SK-N-SH treated with all-trans-retinoic acid at 6 μM for 48 hours (cell line): ENCODE measurements at regions not wholly inside any gene's neighbourhood (a gene's known extent, or its start where the extent isn't known, plus 50 kb on each side); places are given as distances from the start of the nearest gene placed in this dataset.

Source experiments
- ARNTL ChIP-seq: fragments of 450-650 bp; formaldehyde crosslinking; IDR thresholded peaks from 2 replicates; pipeline ENCODE4 v1.5.0; 2020; ENCODE audit warnings: low read depth, mild to moderate bottlenecking, moderate library complexity, borderline replicate concordance
- BACH2 ChIP-seq: fragments of 250-450 bp; sonication (Bioruptor Pico); IDR thresholded peaks from 2 replicates; pipeline ENCODE4 v1.9.0; 2021; ENCODE audit warnings: mild to moderate bottlenecking, borderline replicate concordance
- CREB5 ChIP-seq: fragments of 250-450 bp; sonication (Bioruptor Pico); IDR thresholded peaks from 2 replicates; pipeline ENCODE4 v1.5.1; 2020; ENCODE audit warnings: low read depth, mild to moderate bottlenecking, moderate library complexity
- ESRRG ChIP-seq: fragments of 250-450 bp; sonication (Bioruptor Pico); IDR thresholded peaks from 2 replicates; pipeline ENCODE4 v1.6.1; 2021; ENCODE audit warnings: mild to moderate bottlenecking
- ISL1 ChIP-seq: fragments of 250-450 bp; sonication (Bioruptor Pico); IDR thresholded peaks from 2 replicates; pipeline ENCODE4 v2.1.2; 2022; ENCODE audit warnings: mild to moderate bottlenecking, moderate library complexity
- OSR1 ChIP-seq: fragments of 250-450 bp; sonication (Bioruptor Pico); IDR thresholded peaks from 2 replicates; pipeline ENCODE4 v1.8.0; 2022; ENCODE audit warnings: moderate library complexity, mild to moderate bottlenecking, inconsistent platforms
- PATZ1 ChIP-seq: fragments of 250-450 bp; sonication (Bioruptor Pico); IDR thresholded peaks from 2 replicates; pipeline ENCODE4 v1.8.0; 2020; ENCODE audit warnings: mild to moderate bottlenecking, moderate library complexity, borderline replicate concordance
- PPARA ChIP-seq: fragments of 250-450 bp; sonication (Bioruptor Pico); IDR thresholded peaks from 2 replicates; pipeline ENCODE4 v1.5.0; 2020; ENCODE audit warnings: mild to moderate bottlenecking, borderline replicate concordance
- TCF4 ChIP-seq: fragments of 250-450 bp; sonication (Bioruptor Pico); IDR thresholded peaks from 2 replicates; pipeline ENCODE4 v1.8.0; 2021; ENCODE audit warnings: mild to moderate bottlenecking, moderate library complexity, borderline replicate concordance
- TOX ChIP-seq: fragments of 250-450 bp; sonication (Bioruptor Pico); IDR thresholded peaks from 2 replicates; pipeline ENCODE4 v1.8.0; 2021; ENCODE audit warnings: mild to moderate bottlenecking, moderate library complexity, borderline replicate concordance
- ZC3H10 ChIP-seq: fragments of 250-450 bp; sonication (Bioruptor Pico); IDR thresholded peaks from 2 replicates; pipeline ENCODE4 v1.5.1; 2021; ENCODE audit warnings: mild to moderate bottlenecking, moderate library complexity
- ZFP3 ChIP-seq: fragments of 250-450 bp; sonication (Bioruptor Pico); IDR thresholded peaks from 2 replicates; pipeline ENCODE4 v1.5.0; 2020; ENCODE audit warnings: mild to moderate bottlenecking, moderate library complexity
- ZFP30 ChIP-seq: fragments of 450-650 bp; formaldehyde crosslinking; IDR thresholded peaks from 2 replicates; pipeline ENCODE4 v1.5.0; 2022; ENCODE audit warnings: mild to moderate bottlenecking, moderate library complexity
- ZNF565 ChIP-seq: fragments of 450-650 bp; formaldehyde crosslinking; conservative IDR thresholded peaks from 2 replicates; pipeline ENCODE4 v1.5.0; 2020; ENCODE audit warnings: low read depth, mild to moderate bottlenecking, moderate library complexity

- TF ChIP-seq ZFP3 (CRISPR knock-in tag) = no peak
- TF ChIP-seq CREB5 = no peak
- TF ChIP-seq PPARA (CRISPR knock-in tag) = no peak
- no peak for TF ChIP-seq ARNTL (CRISPR knock-in tag)
- no peak for TF ChIP-seq PATZ1 (CRISPR knock-in tag)
- TF ChIP-seq TOX (CRISPR knock-in tag) = no peak
- TF ChIP-seq ZFP30 (CRISPR knock-in tag) = no peak
- no peak for TF ChIP-seq OSR1 (CRISPR knock-in tag)
- no peak for TF ChIP-seq TCF4 (CRISPR knock-in tag)
- no peak for TF ChIP-seq BACH2 (CRISPR knock-in tag)
- TF ChIP-seq ESRRG = no peak
- TF ChIP-seq ZC3H10 = no peak
- TF ChIP-seq ZNF565 (CRISPR knock-in tag) = no peak
- TF ChIP-seq ISL1 = no peak
These were observed 219.6 kb upstream of the RBBP8 start for GRCh38 chr18:22713511-22713910.
